Colonic mucosa (tissue), 4 donors: ENCODE measurements at regions not wholly inside any gene's neighbourhood (a gene's known extent, or its start where the extent isn't known, plus 50 kb on each side); places are given as distances from the start of the nearest gene placed in this dataset.

Experiments
- DNase-seq: peaks from one replicate; pipeline ENCODE4 v3.0.0-alpha.2; 2020
- H3K27ac ChIP-seq: fragments of 200-600 bp; one replicate; pipeline ENCODE4 v1.8.0; 2021
- H3K27me3 ChIP-seq: fragments of 200-600 bp; one replicate; pipeline ENCODE4 v1.8.0; 2021
- H3K36me3 ChIP-seq: fragments of 200-600 bp; one replicate; pipeline ENCODE4 v1.8.0; 2021
- H3K4me1 ChIP-seq: fragments of 200-600 bp; one replicate; pipeline ENCODE4 v1.8.0; 2021; ENCODE audit warnings: mild to moderate bottlenecking
- H3K4me3 ChIP-seq: fragments of 200-600 bp; one replicate; pipeline ENCODE4 v1.8.0; 2021
- H3K9ac ChIP-seq, 2 donors: one replicate each; pipeline ENCODE4 v1.7.0; 2013; ENCODE audit warnings: control low read depth in 2 of 2, low read depth in 2 of 2, low read length in 2 of 2
- H3K9me3 ChIP-seq: fragments of 200-600 bp; one replicate; pipeline ENCODE4 v1.8.0; 2021
- intact Hi-C: fragments of 100-400 bp; cut with DNase I; formaldehyde crosslinking; loops from one replicate; pipeline ENCODE4 v1.14.1; 2022
- TF ChIP-seq, protein P1 (sequence below): fragments of 200-600 bp; IDR thresholded peaks from one replicate; pipeline ENCODE4 v1.8.0; 2022; ENCODE audit warnings: antibody characterized with exemption, mild to moderate bottlenecking
- donor health status: healthy.
- donor health status: DM: no; HTN: no; CAD: no.
- donor health status: DM: no; HTN: no; CAD: no.

DNA sequence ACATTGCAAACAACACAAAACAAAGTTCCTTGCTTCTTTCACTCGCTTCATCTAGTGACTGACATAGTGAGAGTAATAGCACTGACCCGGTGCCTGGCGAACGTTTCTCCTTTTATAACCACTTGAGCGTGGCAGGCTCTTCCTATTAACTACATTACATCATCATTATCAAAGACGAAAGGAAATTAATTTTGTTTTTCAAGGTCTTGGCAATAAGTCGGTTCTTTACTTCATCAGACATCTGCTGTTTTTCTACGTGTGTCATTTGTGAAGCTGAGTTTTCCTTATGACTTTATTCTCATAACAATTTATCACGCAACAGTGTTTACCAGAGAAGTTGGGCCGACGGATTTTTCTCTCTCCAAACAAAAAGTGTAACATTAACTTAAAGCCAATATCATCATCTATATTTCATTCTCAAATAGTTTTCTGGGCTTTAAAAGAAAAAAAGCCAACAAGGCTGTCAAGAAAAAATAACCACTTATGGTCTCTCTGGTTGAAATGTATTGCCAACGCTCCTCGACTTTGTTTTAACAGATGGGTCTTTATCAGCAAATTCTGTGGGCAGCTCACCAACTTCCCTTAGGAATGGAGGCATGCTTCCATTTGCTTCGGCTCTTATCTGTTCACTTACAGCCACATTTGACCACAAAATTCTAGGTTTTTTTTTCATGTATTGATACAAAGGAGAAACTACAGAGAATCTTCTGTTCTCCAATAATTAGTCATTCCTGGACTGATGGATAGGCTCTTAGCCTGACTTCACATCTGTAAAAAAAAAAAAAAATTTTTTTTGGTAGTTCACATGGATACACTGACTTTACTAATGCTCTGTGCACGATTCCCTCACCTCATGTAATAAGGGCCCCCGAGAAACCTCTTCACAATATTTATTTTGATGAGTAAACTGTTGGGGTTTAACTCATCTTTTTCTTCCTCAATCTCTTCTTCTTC lies 97.1 kb upstream of the CDKN3 start:
- no peak overlapping the region for H3K9ac ChIP-seq

DNA sequence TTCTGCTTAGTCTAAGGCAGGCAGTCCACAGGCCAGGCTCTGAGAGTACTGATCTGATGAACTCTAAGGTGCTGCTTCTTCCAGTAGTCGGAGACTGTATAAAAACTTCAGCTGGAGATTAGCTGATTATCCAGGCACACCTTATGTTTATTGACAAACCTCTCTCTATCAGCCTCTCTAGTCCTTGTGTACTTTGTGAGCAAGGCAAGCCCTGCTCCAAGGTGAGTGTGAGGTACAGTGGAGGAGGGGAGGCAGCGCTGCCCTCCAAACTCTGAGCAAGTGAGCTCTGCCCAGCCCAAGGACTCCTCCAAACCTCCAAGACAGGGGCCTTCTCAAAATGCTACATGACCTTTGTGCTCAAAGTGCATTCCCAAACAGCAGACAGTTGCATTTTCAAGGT lies 95.9 kb upstream of the CDKN3 start:
- intact Hi-C loops: no loop called here
- Histone ChIP-seq H3K9me3 (no peaks in the 10 kb centered on the region), H3K27ac (no peak overlapping the region), H3K4me1 (no peaks in the 10 kb centered on the region), H3K9ac (no peak overlapping the region), H3K27me3 (no peaks in the 10 kb centered on the region), H3K4me3 (no peak overlapping the region), H3K36me3 (no peaks in the 10 kb centered on the region)
- TF ChIP-seq, protein P1, sequence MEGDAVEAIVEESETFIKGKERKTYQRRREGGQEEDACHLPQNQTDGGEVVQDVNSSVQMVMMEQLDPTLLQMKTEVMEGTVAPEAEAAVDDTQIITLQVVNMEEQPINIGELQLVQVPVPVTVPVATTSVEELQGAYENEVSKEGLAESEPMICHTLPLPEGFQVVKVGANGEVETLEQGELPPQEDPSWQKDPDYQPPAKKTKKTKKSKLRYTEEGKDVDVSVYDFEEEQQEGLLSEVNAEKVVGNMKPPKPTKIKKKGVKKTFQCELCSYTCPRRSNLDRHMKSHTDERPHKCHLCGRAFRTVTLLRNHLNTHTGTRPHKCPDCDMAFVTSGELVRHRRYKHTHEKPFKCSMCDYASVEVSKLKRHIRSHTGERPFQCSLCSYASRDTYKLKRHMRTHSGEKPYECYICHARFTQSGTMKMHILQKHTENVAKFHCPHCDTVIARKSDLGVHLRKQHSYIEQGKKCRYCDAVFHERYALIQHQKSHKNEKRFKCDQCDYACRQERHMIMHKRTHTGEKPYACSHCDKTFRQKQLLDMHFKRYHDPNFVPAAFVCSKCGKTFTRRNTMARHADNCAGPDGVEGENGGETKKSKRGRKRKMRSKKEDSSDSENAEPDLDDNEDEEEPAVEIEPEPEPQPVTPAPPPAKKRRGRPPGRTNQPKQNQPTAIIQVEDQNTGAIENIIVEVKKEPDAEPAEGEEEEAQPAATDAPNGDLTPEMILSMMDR: no peak
- no peak for DNase-seq

More for the DNA sequence above, 97.1 kb upstream of the CDKN3 start:
- H3K27ac ChIP-seq: no peak overlapping the region
- intact Hi-C loops: no loop called here
- no peaks in the 10 kb centered on the region for H3K9me3 ChIP-seq
- DNase-seq: no peak
- TF ChIP-seq, protein P1: no peak
- H3K4me3 ChIP-seq: no peak overlapping the region
- no peaks in the 10 kb centered on the region for H3K27me3 ChIP-seq
- H3K4me1 ChIP-seq: no peaks in the 10 kb centered on the region
- H3K36me3 ChIP-seq: no peaks in the 10 kb centered on the region

DNA sequence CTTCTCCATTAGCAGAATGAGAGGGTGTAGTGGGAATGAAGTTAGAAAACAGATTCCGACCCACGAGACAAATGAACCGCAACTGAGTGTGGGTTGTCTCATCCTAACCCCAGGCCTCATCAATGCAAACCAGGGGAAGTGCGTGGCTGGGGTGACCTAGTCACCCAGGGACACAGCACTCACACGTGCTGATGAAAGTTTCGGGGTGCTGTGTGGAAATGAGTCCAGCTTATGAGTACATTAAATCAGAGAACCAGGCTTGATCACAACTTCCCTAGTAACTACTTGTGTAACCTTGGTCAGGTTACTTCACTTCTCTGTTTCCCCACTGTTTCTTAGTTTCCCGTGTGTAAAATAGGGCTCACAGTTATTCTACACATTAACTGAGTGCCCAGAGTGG lies 95.4 kb upstream of the CDKN3 start:
- no peaks in the 10 kb centered on the region for H3K27me3 ChIP-seq
- no peaks in the 10 kb centered on the region for H3K4me1 ChIP-seq
- H3K9ac ChIP-seq: no peak overlapping the region
- no peak overlapping the region for H3K4me3 ChIP-seq
- intact Hi-C loops: no loop called here
- no peaks in the 10 kb centered on the region for H3K9me3 ChIP-seq
- TF ChIP-seq, protein P1: no peak
- H3K36me3 ChIP-seq: no peaks in the 10 kb centered on the region
- DNase-seq: no peak
- H3K27ac ChIP-seq: no peak overlapping the region

DNA sequence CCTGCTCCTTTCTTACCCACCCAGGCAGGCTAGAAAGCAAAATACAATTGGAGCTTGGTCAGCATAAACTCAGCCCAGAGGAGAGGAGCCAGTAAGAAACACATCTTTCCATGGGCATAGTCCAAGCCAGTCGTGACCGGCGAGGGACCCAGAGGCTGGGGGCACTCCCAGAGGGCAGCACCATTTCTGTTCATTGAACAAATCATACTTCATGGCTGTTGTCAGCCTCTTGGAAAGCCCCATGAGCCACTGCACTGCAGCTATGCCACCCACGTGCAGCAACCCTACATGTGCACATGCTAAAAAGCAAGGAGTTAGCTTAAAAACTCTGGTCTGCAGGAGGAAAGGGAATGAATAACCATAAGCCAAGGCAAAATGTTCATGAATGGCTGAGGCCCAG lies 90.0 kb upstream of the CDKN3 start:
- intact Hi-C loops: no loop called here
- H3K9ac ChIP-seq: no peak overlapping the region
- no peaks in the 10 kb centered on the region for H3K4me1 ChIP-seq
- TF ChIP-seq, protein P1: no peak
- H3K4me3 ChIP-seq: no peak overlapping the region
- H3K36me3 ChIP-seq: no peaks in the 10 kb centered on the region
- no peaks in the 10 kb centered on the region for H3K27me3 ChIP-seq
- no peaks in the 10 kb centered on the region for H3K9me3 ChIP-seq
- DNase-seq: no peak
- H3K27ac ChIP-seq: no peak overlapping the region

DNA sequence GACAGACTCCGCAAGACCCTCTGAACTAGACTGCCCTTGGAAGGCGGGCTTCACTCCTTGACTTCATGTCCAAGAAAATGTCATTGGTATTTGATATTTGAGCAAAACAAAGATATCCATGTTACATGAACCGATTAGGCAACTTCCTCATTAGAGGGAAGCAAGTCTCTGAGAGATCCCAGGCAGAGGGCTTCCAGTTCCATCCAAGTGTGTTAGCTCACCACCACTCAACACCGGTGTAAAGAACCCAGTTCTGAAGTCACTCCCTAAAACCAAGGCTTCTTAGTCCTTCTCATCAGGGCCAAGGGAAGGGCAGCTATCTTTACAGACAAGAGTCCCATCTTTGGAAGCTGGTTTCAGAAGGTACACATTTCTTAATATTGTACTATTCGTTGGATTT lies 87.2 kb upstream of the CDKN3 start:
- TF ChIP-seq, protein P1: no peak
- Histone ChIP-seq H3K4me3 (no peak overlapping the region), H3K27ac (no peak overlapping the region), H3K9ac (no peak overlapping the region), H3K36me3 (no peaks in the 10 kb centered on the region), H3K4me1 (no peaks in the 10 kb centered on the region), H3K9me3 (no peaks in the 10 kb centered on the region), H3K27me3 (no peaks in the 10 kb centered on the region)
- intact Hi-C loops: no loop called here
- DNase-seq: no peak
